GM10248 (cell line): ENCODE measurements at regions not wholly inside any gene's neighbourhood (a gene's known extent, or its start where the extent isn't known, plus 50 kb on each side); places are given as distances from the start of the nearest gene placed in this dataset.

Source experiments
- CTCF ChIA-PET: fragments of 300-600 bp; sonication (Branson Sonifier 250); formaldehyde crosslinking; extraction: SDS; loops from one replicate; lab custom pipeline; 2021; ENCODE audit warnings: antibody characterized with exemption; lab: Yijun Ruan, JAX
- POLR2A ChIA-PET: fragments of 350-650 bp; sonication (Branson Sonifier 250); formaldehyde crosslinking; extraction: SDS; loops from one replicate; lab custom pipeline; 2020; ENCODE audit warnings: antibody characterized with exemption; lab: Yijun Ruan, JAX
- DNase-seq: peaks from one replicate; pipeline ENCODE4 v3.0.0; 2012; ENCODE audit errors: extremely low spot score
- CTCF ChIP-seq: IDR thresholded peaks from 2 replicates; pipeline ENCODE4 v1.5.1; 2012; ENCODE audit warnings: mild to moderate bottlenecking, low read depth; ENCODE audit errors: extremely low read depth, missing control alignments, control extremely low read depth

DNA sequence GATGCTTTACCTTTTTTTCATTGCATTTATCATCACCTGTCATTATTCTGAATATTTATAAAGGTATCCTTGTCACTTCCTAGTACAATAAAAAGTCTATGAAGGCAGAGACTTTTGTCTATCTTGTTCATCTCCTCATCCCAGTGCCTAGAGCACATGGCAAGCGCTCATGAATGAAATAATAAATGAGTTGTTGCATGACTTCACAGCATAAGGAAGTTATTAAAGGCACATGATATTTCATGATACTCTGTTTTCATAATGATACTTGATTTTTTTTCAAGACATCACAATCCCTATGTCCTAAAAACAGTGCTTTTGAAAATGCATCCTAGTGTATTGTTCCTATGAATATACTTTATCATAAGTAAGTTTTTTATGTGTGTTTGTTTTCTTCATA is 310.6 kb upstream of the RSPO3 start:
- no peak for DNase-seq
- CTCF ChIA-PET: no interaction called here
- TF ChIP-seq CTCF: no peak
- POLR2A ChIA-PET: no interaction called here

DNA sequence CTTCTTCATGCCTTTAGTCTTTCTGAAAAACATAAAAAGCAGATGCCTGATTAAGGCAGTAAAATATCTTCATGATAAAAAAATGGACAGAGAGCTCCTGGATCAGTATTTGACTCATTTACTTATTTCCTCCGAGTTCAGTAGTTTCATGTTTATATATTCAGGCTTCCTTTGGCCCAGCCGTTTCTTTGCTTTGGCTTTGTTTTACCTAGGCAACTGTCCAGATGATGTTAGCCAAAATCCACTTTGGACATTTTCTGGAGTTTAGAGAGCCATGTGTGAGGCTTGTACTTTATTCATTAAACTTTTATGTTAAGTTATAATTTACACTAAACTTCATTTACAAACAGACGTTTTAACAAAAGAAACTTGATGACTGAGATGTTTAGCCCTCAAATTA is 307.1 kb upstream of the RSPO3 start:
- DNase-seq: no peak
- ChIA-PET CTCF (no interaction called here), POLR2A (no interaction called here)
- no peak for TF ChIP-seq CTCF

DNA sequence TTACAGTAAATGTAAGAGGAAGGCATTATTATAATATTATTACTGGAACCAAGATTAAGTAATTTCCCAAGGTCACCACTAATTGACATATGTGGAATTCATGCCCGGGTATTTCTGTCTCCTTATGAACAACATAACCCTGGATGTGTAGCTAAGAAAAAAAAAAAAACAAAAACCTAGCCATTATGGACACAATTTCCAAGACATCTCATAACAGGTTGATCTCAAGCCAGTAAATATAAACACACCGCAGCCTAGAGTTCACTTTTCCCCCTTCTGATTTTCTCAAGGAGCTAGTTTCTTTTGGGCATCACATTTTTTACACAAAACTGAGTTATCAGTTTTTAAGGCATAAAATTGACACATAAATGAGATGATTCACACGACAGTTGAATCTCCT is 306.5 kb upstream of the RSPO3 start:
- POLR2A ChIA-PET: no interaction called here
- no peak for TF ChIP-seq CTCF
- no peak for DNase-seq
- CTCF ChIA-PET: interaction anchor here (0.9 to 2.0 kb wide), 4 partner anchors 9 to 147 kb away, joined by 3 to 6 read pairs (median 5); no protein-coding TSS in a partner anchor

GRCh38 chr6:126812651-126813050 is 305.8 kb upstream of the RSPO3 start:
- no peak for TF ChIP-seq CTCF
- CTCF ChIA-PET: interaction anchor here (0.9 to 2.3 kb wide), 6 partner anchors 8 to 147 kb away, joined by 3 to 17 read pairs (median 5); no protein-coding TSS in a partner anchor
- DNase-seq: no peak

DNA sequence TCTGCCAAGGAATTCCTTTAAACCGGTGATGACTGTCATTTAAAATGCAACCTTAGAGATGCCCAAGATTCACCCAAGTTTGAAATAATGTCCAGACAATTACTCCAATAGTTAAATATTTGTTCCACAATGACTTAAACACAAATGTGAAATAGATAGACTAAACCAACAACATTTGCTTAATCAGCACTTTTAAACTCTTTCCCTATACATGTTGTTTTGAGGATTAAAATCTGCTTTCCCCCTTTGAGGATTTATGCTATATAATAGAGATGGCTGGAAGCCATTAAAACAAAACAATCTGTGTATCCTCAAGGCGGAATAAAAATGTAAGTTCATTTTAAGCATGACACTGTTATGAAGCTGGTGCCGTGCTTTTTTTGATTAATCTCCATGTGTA is 297.8 kb upstream of the RSPO3 start:
- no peak for TF ChIP-seq CTCF
- ChIA-PET CTCF (interaction anchor here (0.9 to 4.0 kb wide), 3 partner anchors 9 to 20 kb away, joined by 3 to 18 read pairs (median 3); no protein-coding TSS in a partner anchor), POLR2A (no interaction called here)
- DNase-seq: no peak

More at GRCh38 chr6:126812651-126813050, 305.8 kb upstream of the RSPO3 start:
- POLR2A ChIA-PET: no interaction called here

DNA sequence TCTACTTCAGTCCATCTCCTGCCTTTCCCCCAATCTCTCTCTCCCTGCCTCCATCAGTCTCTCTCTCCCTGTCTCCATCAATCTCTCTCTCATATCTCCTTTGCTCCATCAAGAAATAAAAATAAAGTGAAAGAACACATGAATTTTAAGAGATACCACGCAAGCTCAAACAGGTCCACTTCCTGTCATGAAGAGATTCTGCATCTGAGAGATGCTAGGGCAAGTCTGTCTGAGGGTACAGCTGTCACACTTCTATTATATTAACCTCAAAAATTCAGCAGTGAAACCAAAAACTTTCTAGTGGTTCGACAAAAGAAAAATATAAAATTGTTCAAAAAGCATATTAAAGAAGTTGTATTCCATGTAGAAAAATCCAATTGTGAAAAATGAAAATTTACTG is 296.8 kb upstream of the RSPO3 start:
- ChIA-PET CTCF (interaction anchor here (0.9 to 4.0 kb wide), 3 partner anchors 8 to 19 kb away, joined by 3 to 18 read pairs (median 3); no protein-coding TSS in a partner anchor), POLR2A (no interaction called here)
- no peak for DNase-seq
- TF ChIP-seq CTCF: no peak
